Transverse colon (tissue), 4 donors: ENCODE measurements at regions not wholly inside any gene's neighbourhood (a gene's known extent, or its start where the extent isn't known, plus 50 kb on each side); places are given as distances from the start of the nearest gene placed in this dataset.

Experiments
- DNase-seq: peaks from one replicate; pipeline ENCODE4 v3.0.0-alpha.2; 2019
- H3K27ac ChIP-seq, 4 donors: fragments of 200-600 bp; sonication (generic); 2 replicates each; pipeline ENCODE4 v1.5.1; 2016 to 2018; ENCODE audit warnings: inconsistent platforms in 4 of 4
- H3K27me3 ChIP-seq: fragments of 200-600 bp; sonication (generic); 2 replicates; pipeline ENCODE4 v1.5.1; 2017; ENCODE audit warnings: inconsistent platforms
- H3K36me3 ChIP-seq, 4 donors: fragments of 200-600 bp; sonication (generic); 2 replicates each; pipeline ENCODE4 v1.5.1; 2017 to 2019; ENCODE audit warnings: inconsistent platforms in 4 of 4
- H3K4me1 ChIP-seq, 4 donors: fragments of 200-600 bp; sonication (generic); 2 replicates each; pipeline ENCODE4 v1.5.1; 2017 to 2020; ENCODE audit warnings: inconsistent platforms in 4 of 4
- H3K4me3 ChIP-seq, 4 donors: fragments of 200-600 bp; sonication (generic); 1 replicate in 1 of 4; 2 replicates in 3 of 4; pipeline versions ENCODE4 v1.5.1 to v1.6.1; 2017 to 2019; ENCODE audit warnings: inconsistent platforms in 4 of 4
- H3K9me3 ChIP-seq, 2 donors: fragments of 200-600 bp; sonication (generic); 2 replicates each; pipeline ENCODE4 v1.5.1; 2017 to 2019; ENCODE audit warnings: inconsistent platforms in 2 of 2
- EP300 ChIP-seq: sonication (generic); formaldehyde crosslinking; IDR thresholded peaks from one replicate; pipeline ENCODE4 v1.6.1; 2017; ENCODE audit warnings: antibody characterized with exemption, low read depth
- POLR2A ChIP-seq: fragments of 450-650 bp; IDR thresholded peaks from one replicate; pipeline ENCODE4 v1.6.1; 2016; ENCODE audit warnings: antibody characterized with exemption, mild to moderate bottlenecking, moderate library complexity
- POLR2AphosphoS5 ChIP-seq, 3 donors: sonication (generic); formaldehyde crosslinking; IDR thresholded peaks; one replicate each; pipeline ENCODE4 v1.6.1; 2016; ENCODE audit warnings: antibody characterized with exemption in 3 of 3
- WGBS, 2 donors: methylation state at CpG; one replicate each; pipeline ENCODE4 v1.1.5; 2018; ENCODE audit warnings: low coverage in 1 of 2; 5-methylcytosine and 5-hydroxymethylcytosine counted together
- in situ Hi-C, 4 donors: fragments of 200-750 bp; cut with MboI; loops; one replicate each; pipeline versions ENCODE4 v1.15.0 to v1.15.1; 2017; ENCODE audit warnings: low sequenced_read_pairs in 3 of 4, low pct_ligation_motif_present in 1 of 4, low pct_unique_long_range_greater_than_20kb in 1 of 4
- intact Hi-C: fragments of 100-400 bp; cut with DNase I; formaldehyde crosslinking; loops from one replicate; pipeline ENCODE4 v1.15.1; 2023; ENCODE audit warnings: low total_unique reads
- TF ChIP-seq, protein P1 (sequence below), 5 experiments: fragments of 200-600 bp in 3 of 5; fragments of 450-650 bp in 2 of 5; sonication (generic) in 3 of 5; IDR thresholded peaks; 1 replicate in 2 of 5; 2 replicates in 3 of 5; pipeline ENCODE4 v1.5.1; 2016 to 2017; ENCODE audit warnings: antibody characterized with exemption in 5 of 5, inconsistent platforms in 3 of 5, mild to moderate bottlenecking in 2 of 5, moderate library complexity in 1 of 5

DNA sequence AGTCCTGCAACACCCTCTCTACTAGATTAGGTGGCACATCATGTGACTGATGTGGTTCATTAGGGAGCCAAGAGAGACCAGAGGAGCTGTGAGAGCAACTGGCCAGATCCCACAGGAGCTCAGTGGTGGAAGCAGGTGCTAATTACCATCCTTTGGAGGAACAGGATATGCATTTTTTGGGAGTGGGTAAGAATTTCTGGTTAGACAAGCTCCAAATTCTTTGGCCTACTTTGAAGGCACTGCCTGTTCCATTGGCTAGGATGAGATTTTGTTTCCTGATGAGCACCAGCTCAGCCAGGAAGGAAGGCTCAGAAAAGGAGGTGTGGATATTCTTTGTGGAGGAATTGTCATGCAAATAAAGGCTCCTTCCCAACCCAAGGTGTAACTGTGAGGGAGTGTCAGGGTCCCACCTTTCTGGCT, 130.3 kb upstream of the BMP2 start:
- TF ChIP-seq POLR2A (no peak), EP300 (no peak), POLR2AphosphoS5 (IDR thresholded peaks at IDR 0.05) (no peak)
- TF ChIP-seq, protein P1, sequence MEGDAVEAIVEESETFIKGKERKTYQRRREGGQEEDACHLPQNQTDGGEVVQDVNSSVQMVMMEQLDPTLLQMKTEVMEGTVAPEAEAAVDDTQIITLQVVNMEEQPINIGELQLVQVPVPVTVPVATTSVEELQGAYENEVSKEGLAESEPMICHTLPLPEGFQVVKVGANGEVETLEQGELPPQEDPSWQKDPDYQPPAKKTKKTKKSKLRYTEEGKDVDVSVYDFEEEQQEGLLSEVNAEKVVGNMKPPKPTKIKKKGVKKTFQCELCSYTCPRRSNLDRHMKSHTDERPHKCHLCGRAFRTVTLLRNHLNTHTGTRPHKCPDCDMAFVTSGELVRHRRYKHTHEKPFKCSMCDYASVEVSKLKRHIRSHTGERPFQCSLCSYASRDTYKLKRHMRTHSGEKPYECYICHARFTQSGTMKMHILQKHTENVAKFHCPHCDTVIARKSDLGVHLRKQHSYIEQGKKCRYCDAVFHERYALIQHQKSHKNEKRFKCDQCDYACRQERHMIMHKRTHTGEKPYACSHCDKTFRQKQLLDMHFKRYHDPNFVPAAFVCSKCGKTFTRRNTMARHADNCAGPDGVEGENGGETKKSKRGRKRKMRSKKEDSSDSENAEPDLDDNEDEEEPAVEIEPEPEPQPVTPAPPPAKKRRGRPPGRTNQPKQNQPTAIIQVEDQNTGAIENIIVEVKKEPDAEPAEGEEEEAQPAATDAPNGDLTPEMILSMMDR (IDR thresholded peaks at IDR 0.05), result no peak
- Histone ChIP-seq H3K27me3 (no peaks in the 10 kb centered on the region), H3K36me3 (no peaks in the 10 kb centered on the region), H3K4me1 (peaks cover 0 to 20% (median 5%) of the 10 kb centered on the region in 4 donors), H3K27ac (peak overlapping the region in 1 of 4 donors; percentile 7), H3K9me3 (no peaks in the 10 kb centered on the region), H3K4me3 (no peak overlapping the region)
- in situ Hi-C loops (loop anchor here (10.0 to 25.0 kb wide), 4 partner anchors 100 to 175 kb away; partner anchors contain the start of gene BMP2 (in 1 of the 4)), intact Hi-C loops (no loop called here)
- DNase-seq, result no peak

DNA sequence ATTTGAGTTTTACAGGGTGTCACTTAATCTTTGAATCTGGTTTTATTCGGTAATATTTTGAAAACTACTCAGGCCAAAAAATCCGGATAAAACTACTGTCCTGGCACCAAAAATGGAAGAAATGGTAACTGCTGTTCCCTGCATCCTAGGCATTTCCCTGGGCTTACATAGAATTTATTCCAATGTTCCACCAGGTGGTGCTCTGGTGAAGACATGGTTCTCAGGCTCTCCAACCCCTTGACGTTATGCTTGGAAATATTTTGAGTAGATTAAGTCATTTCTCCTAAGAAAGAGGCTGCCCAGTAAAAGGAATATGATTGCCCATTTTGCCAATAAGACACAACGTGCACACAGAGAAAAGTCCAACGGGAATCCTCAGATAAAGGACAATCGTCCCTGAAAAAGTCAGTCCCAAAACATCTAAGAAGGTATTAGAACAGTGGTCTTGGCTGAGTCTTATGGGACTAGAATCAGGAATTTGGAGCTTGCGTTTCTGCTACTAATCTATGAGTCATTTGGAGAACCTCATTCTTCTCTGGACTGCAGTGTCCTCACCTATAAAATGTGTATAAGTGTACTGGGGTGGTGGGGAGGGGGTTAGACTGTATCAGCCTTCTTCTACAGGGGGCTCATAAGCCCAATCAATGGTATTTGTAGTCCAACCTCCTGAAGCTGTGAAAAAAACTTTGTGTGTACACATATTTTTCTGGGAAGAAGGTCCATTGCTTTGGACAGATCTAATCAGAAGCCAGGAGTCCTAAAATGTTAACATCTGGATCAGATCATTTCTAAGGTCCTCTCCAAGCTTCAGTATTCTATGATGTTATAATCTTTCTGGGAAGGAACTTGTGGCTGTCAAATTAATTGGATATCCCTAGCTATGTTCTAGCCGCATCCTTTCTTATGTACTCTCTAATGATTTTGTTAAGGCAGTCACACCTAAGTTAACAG, 131.0 kb upstream of the BMP2 start:
- in situ Hi-C loops, result loop anchor here (10.0 to 25.0 kb wide), 4 partner anchors 101 to 176 kb away; partner anchors contain the start of gene BMP2 (in 1 of the 4)
- no peaks in the 10 kb centered on the region for H3K36me3 ChIP-seq
- peaks cover 0 to 20% (median 5%) of the 10 kb centered on the region in 4 donors for H3K4me1 ChIP-seq
- peak; percentile 31 for DNase-seq
- TF ChIP-seq POLR2A (no peak), EP300 (no peak), POLR2AphosphoS5 (IDR thresholded peaks at IDR 0.05) (no peak)
- TF ChIP-seq, protein P1 (IDR thresholded peaks at IDR 0.05), result peak; percentile 50 to 75 (median 57)
- H3K27ac ChIP-seq, result peak overlapping the region in 1 of 4 donors; percentile 7
- H3K4me3 ChIP-seq, result no peak overlapping the region
- H3K27me3 ChIP-seq, result no peaks in the 10 kb centered on the region
- 30 to 43% methylated on average over 3 to 8 of the region's 8 CpGs for WGBS, 2 donors
- H3K9me3 ChIP-seq, result no peaks in the 10 kb centered on the region
- intact Hi-C loops, result no loop called here

DNA sequence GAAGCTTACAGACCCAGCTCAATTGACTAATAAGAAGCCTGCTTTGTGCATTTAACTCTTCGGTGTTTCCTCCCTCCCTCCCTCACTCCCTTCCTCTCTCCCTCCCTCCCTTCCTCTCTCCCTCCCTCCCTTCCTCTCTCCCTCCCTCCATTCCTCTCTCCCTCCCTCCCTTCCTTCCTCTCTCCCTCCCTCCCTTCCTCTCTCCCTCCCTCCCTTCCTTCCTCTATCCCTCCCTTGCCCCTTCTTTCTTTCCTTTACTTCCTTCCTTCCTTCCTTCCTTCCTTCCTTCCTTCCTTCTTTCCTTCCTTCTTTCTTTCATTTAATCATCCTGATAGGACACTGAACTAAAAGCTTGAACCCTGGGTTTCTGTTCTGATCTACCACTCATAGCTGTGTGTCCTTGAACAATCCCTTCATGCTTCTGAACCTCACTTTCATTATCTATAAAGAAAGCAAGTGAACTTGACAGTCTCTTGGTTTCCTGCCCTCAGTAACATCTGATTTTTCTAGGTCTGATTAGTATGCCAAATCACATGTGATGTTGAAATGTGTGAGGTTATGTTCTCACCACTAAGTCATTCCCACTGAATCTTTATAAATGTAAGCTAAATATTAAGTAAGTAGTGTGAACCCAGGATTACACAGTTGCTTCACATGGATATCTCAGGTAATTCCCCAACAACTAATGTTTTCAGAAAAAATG, 132.3 kb upstream of the BMP2 start:
- in situ Hi-C loops (loop anchor here (10.0 to 25.0 kb wide), 4 partner anchors 102 to 177 kb away; partner anchors contain the start of gene BMP2 (in 1 of the 4)), intact Hi-C loops (no loop called here)
- H3K9me3 ChIP-seq, result no peaks in the 10 kb centered on the region
- H3K4me1 ChIP-seq, result peaks cover 0 to 25% (median 5%) of the 10 kb centered on the region in 4 donors
- H3K4me3 ChIP-seq, result no peak overlapping the region
- H3K36me3 ChIP-seq, result no peaks in the 10 kb centered on the region
- WGBS, 2 donors, result 82 to 90% methylated on average over 1 of the region's 1 CpG
- no peak for TF ChIP-seq EP300
- TF ChIP-seq, protein P1 (IDR thresholded peaks at IDR 0.05), result no peak
- TF ChIP-seq POLR2AphosphoS5 (IDR thresholded peaks at IDR 0.05), result no peak
- no peak for TF ChIP-seq POLR2A
- H3K27ac ChIP-seq, result no peak overlapping the region
- no peaks in the 10 kb centered on the region for H3K27me3 ChIP-seq
- no peak for DNase-seq

- no peaks in the 10 kb centered on the region for H3K9me3 ChIP-seq
- H3K4me3 ChIP-seq, result no peak overlapping the region
- no peaks in the 10 kb centered on the region for H3K27me3 ChIP-seq
- H3K27ac ChIP-seq, result no peak overlapping the region
- in situ Hi-C loops, result loop anchor here (10.0 to 25.0 kb wide), 4 partner anchors 105 to 180 kb away; partner anchors contain the start of gene BMP2 (in 1 of the 4)
- H3K4me1 ChIP-seq, result peaks cover 0 to 19% (median 5%) of the 10 kb centered on the region in 4 donors
- TF ChIP-seq POLR2AphosphoS5 (IDR thresholded peaks at IDR 0.05) (no peak), POLR2A (no peak), EP300 (no peak)
- intact Hi-C loops, result no loop called here
- no peaks in the 10 kb centered on the region for H3K36me3 ChIP-seq
- DNase-seq, result peak; percentile 26
- WGBS, 2 donors, result 46 to 50% methylated on average over 1 to 4 of the region's 4 CpGs
Observed at GRCh38 chr20:6632187-6632586, 135.3 kb upstream of the BMP2 start.
